ENCODE measurements at regions not wholly inside any gene's neighbourhood (a gene's known extent, or its start where the extent isn't known, plus 50 kb on each side); places are given as distances from the start of the nearest gene placed in this dataset.

DNA sequence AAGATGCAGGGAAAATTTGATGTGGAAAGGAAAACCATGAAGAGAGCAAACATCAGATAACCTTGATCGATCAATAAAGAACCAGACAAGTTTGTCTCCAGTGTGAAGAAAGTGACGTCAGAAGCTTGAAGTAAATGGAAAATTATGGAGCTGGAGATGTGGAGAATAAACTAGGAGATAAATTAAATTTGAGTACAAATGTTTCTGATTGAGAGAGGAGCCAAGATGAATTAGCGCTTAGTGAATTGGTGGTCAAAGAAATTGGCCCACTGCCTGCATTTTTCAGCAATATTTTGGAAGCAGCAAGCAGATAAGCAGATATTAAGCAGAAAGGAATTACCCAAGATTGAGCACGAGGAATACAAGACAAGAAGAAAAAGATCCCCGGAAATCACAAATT, 567.3 kb upstream of the ZNF385D start:
- no peak overlapping the region for H2BK120ac ChIP-seq (replicated peaks; ENCODE audit: low read depth, low read length)
- no peaks in the 10 kb centered on the region for H3K27me3 ChIP-seq (replicated peaks in 1 of 4; ENCODE audit: control insufficient read depth in 3 of 4, extremely low read depth in 1 of 4, insufficient read depth in 3 of 4, low read length in 3 of 4)
- no peaks in the 10 kb centered on the region for H3K9me3 ChIP-seq (ENCODE audit: insufficient read depth in 2 of 2, low read depth in 1 of 2, low read length in 1 of 2)
- no peak overlapping the region for H2BK5ac ChIP-seq (ENCODE audit: low read depth, low read length)
- H2BK12ac ChIP-seq (ENCODE audit: low read depth, low read length), result no peak overlapping the region
- no peak overlapping the region for H3K4me3 ChIP-seq (ENCODE audit: extremely low read depth in 1 of 4, insufficient read depth in 2 of 4, low read depth in 3 of 4, low read length in 4 of 4)
- no peak overlapping the region for H3K56ac ChIP-seq (replicated peaks; ENCODE audit: insufficient read length, low read depth, low read length)
- peaks cover 0 to 3% (median 1%) of the 10 kb centered on the region in 4 experiments; a peak in 2 of 7 replicates for H3K4me1 ChIP-seq (replicated peaks in 1 of 4; ENCODE audit: control insufficient read depth in 3 of 4, insufficient read depth in 4 of 4, low read length in 3 of 4)
- no peak for DNase-seq (ENCODE audit: low read depth in 1 of 2, low spot score in 2 of 2)
- no peak overlapping the region for H3K9ac ChIP-seq (replicated peaks in 1 of 4; ENCODE audit: extremely low read depth in 1 of 4, low read depth in 3 of 4, low read length in 3 of 4)
- POLR2A ChIA-PET (ENCODE audit: partially characterized antibody), result no interaction called here
- H3K14ac ChIP-seq (ENCODE audit: insufficient read length), result no peak overlapping the region
- H3K36me3 ChIP-seq (ENCODE audit: control insufficient read depth in 2 of 4, insufficient read depth in 4 of 4, low read length in 3 of 4), result no peaks in the 10 kb centered on the region
- no peak overlapping the region for H2AFZ ChIP-seq (ENCODE audit: low read length)
- 97% methylated on average over 5 of the region's 5 CpGs; no CpG with 5 or more reads in 1 of the 2 experiments for WGBS, 2 experiments (ENCODE audit: extremely low coverage in 1 of 2, insufficient coverage in 1 of 2, insufficient read length in 1 of 2, insufficient replicate concordance in 2 of 2, low coverage in 1 of 2, low lambda C conversion rate in 2 of 2, missing lambda C conversion rate in 1 of 2)
- H3K4ac ChIP-seq (replicated peaks; ENCODE audit: insufficient read length, low read depth, low read length), result no peak overlapping the region
- no peak overlapping the region for H2BK15ac ChIP-seq (ENCODE audit: low read length)
- H3K18ac ChIP-seq (ENCODE audit: extremely low read depth, low read length), result no peak overlapping the region
- no peak overlapping the region for H3K27ac ChIP-seq (ENCODE audit: low read depth, low read length)
- no peaks in the 10 kb centered on the region for H3K79me1 ChIP-seq (ENCODE audit: low read depth, low read length)
- no peaks in the 10 kb centered on the region for H4K20me1 ChIP-seq (replicated peaks in 1 of 2; ENCODE audit: control insufficient read depth in 1 of 2, insufficient read depth in 2 of 2, low read length in 2 of 2)
- H4K91ac ChIP-seq (replicated peaks; ENCODE audit: insufficient read length, low read length), result no peak overlapping the region
- H3K79me2 ChIP-seq (ENCODE audit: control insufficient read depth in 1 of 2, insufficient read depth in 2 of 2, low read length in 2 of 2), result no peaks in the 10 kb centered on the region
- FAIRE-seq, result no peak
- H2AK5ac ChIP-seq (ENCODE audit: low read depth, low read length), result no peak overlapping the region
- H2BK20ac ChIP-seq (ENCODE audit: low read length), result no peak overlapping the region
- no peak overlapping the region for H3K23ac ChIP-seq (ENCODE audit: insufficient read length)
- no peak overlapping the region for H3K4me2 ChIP-seq (ENCODE audit: insufficient read depth in 1 of 2, low read depth in 2 of 2, low read length in 2 of 2)
- CTCF ChIA-PET (ENCODE audit: partially characterized antibody), result interaction anchor here (0.9 kb wide), 1 partner anchor 14 kb away, joined by 3 read pairs; no protein-coding TSS in a partner anchor
- H3K23me2 ChIP-seq (ENCODE audit: low read depth, low read length), result no peaks in the 10 kb centered on the region
- no peak overlapping the region for H4K8ac ChIP-seq (ENCODE audit: extremely low read depth, insufficient read depth, low read length)
- H4K5ac ChIP-seq (ENCODE audit: insufficient read length, low read depth, low read length), result no peak overlapping the region
- no peak for TF ChIP-seq RFX5 (IDR thresholded peaks at IDR 0.05; ENCODE audit: borderline replicate concordance, low read depth, low read length)

All from H1 (cell line).